ENCODE measurements at regions not wholly inside any gene's neighbourhood (a gene's known extent, or its start where the extent isn't known, plus 50 kb on each side); places are given as distances from the start of the nearest gene placed in this dataset.

DNA sequence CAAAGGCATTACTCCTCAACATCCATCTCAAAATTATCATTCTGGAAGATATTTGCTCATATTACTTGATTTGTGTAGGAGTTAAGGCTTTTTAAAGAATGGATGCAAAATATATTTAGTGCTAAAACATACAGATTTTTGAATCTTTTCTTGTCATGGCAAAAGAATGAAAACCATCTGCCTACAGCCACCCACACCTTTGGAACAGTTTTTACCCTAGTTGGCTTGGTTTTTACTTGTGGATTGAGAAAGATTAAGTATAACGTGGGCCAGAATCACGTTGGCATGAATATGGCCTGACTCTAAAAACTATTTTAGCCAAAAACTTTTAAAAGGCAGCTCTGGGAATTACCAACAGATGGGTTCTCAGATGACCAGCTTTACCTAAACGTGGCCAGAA, 128.2 kb downstream of the SPAG6 start:
- no peak overlapping the region for H3K4me2 ChIP-seq (ENCODE audit: insufficient read depth, insufficient read length, low read length)
- no peak overlapping the region for H3K9ac ChIP-seq (ENCODE audit: extremely low read depth, insufficient read length, low read length)
- no peak overlapping the region for H3T11ph ChIP-seq (ENCODE audit: low read length)
- H3K56ac ChIP-seq (ENCODE audit: insufficient read length, low read depth, low read length) = no peak overlapping the region
- H2BK5ac ChIP-seq (ENCODE audit: insufficient read length, low read length) = no peak overlapping the region
- H4K20me1 ChIP-seq (ENCODE audit: control insufficient read depth, insufficient read depth, insufficient read length) = no peaks in the 10 kb centered on the region
- no peak overlapping the region for H4K91ac ChIP-seq (ENCODE audit: insufficient read length, low read depth, low read length)
- no peaks in the 10 kb centered on the region for H3K4me1 ChIP-seq (ENCODE audit: insufficient read depth, low read length)
- no peak overlapping the region for H3K4me3 Mint-ChIP-seq
- no peak overlapping the region for H4K8ac ChIP-seq (replicated peaks; ENCODE audit: insufficient read length, low read depth, low read length)
- H3K27me3 ChIP-seq (ENCODE audit: insufficient read depth, low read length) = peaks cover 45% of the 10 kb centered on the region
- no peaks in the 10 kb centered on the region for H3K9me3 ChIP-seq (ENCODE audit: control insufficient read depth, low read depth, low read length)
- no peak overlapping the region for H3K4ac ChIP-seq (ENCODE audit: low read depth, low read length)
- no peak overlapping the region for H3K23ac ChIP-seq (ENCODE audit: insufficient read length, low read depth, low read length)
- no peaks in the 10 kb centered on the region for H3K79me1 ChIP-seq (ENCODE audit: insufficient read depth, low read depth, low read length, poor library complexity, severe bottlenecking)
- H3K4me1 Mint-ChIP-seq = peaks cover 9 to 17% of the 10 kb centered on the region in 2 experiments
- H3K27ac Mint-ChIP-seq = no peak overlapping the region
- peaks cover 98% of the 10 kb centered on the region for H3K27me3 Mint-ChIP-seq (ENCODE audit: low read depth)
- H3K36me3 Mint-ChIP-seq (ENCODE audit: insufficient read depth in 1 of 3, low read depth in 3 of 3) = no peaks in the 10 kb centered on the region; a peak in 1 of 7 replicates
- no peak overlapping the region for H2AK5ac ChIP-seq (ENCODE audit: insufficient read length, low read length)
- H3K79me2 ChIP-seq (ENCODE audit: insufficient read depth, low read length) = no peaks in the 10 kb centered on the region
- no peak overlapping the region for H2BK15ac ChIP-seq (ENCODE audit: low read depth, low read length)
- no peak overlapping the region for H3K27ac ChIP-seq (ENCODE audit: insufficient read length, low read depth, low read length)
- H4K5ac ChIP-seq (ENCODE audit: insufficient read length, low read depth, low read length) = no peak overlapping the region
- no peak for DNase-seq
- H3K14ac ChIP-seq (ENCODE audit: insufficient read depth, low read length) = no peak overlapping the region
- no peaks in the 10 kb centered on the region; a peak in 1 of 5 replicates for H3K9me3 Mint-ChIP-seq
- no peak overlapping the region for H3K18ac ChIP-seq (ENCODE audit: insufficient read length, low read depth, low read length)
- H2BK120ac ChIP-seq (ENCODE audit: low read depth, low read length, poor library complexity, severe bottlenecking) = no peak overlapping the region
- no peak overlapping the region for H2AFZ ChIP-seq (ENCODE audit: low read length)
- H3K23me2 ChIP-seq (ENCODE audit: insufficient read length, low read depth, low read length, poor library complexity, severe bottlenecking) = peaks cover 22% of the 10 kb centered on the region
- WGBS (ENCODE audit: extremely low coverage, insufficient read length, low lambda C conversion rate) = no CpG with 5 or more reads among the region's 3 CpGs
- no peak overlapping the region for H2BK20ac ChIP-seq (ENCODE audit: low read depth, low read length, poor library complexity, severe bottlenecking)
- TF ChIP-seq, protein P1, sequence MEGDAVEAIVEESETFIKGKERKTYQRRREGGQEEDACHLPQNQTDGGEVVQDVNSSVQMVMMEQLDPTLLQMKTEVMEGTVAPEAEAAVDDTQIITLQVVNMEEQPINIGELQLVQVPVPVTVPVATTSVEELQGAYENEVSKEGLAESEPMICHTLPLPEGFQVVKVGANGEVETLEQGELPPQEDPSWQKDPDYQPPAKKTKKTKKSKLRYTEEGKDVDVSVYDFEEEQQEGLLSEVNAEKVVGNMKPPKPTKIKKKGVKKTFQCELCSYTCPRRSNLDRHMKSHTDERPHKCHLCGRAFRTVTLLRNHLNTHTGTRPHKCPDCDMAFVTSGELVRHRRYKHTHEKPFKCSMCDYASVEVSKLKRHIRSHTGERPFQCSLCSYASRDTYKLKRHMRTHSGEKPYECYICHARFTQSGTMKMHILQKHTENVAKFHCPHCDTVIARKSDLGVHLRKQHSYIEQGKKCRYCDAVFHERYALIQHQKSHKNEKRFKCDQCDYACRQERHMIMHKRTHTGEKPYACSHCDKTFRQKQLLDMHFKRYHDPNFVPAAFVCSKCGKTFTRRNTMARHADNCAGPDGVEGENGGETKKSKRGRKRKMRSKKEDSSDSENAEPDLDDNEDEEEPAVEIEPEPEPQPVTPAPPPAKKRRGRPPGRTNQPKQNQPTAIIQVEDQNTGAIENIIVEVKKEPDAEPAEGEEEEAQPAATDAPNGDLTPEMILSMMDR (conservative IDR thresholded peaks at IDR 0.05) = no peak
- no peak overlapping the region for H2BK12ac ChIP-seq (ENCODE audit: insufficient read length, low read depth, low read length)
